Panc1 (cell line): ENCODE measurements at regions not wholly inside any gene's neighbourhood (a gene's known extent, or its start where the extent isn't known, plus 50 kb on each side); places are given as distances from the start of the nearest gene placed in this dataset.

Experiments
- ATAC-seq: fragments of 200-7000 bp; cut with Tn5 transposase; 2 replicates; pipeline ENCODE4 v1.9.1; 2020; ENCODE audit warnings: mild to moderate bottlenecking, moderate library complexity
- BruUV-seq: library from RNA; stranded (reverse); fragments of 400-500 nt; replicated peaks from 2 replicates; lab custom pipeline; 2021; lab: Mats Ljungman, UMichigan
- CTCF ChIA-PET: fragments of 300-600 bp; sonication (Branson Sonifier 250); formaldehyde crosslinking; loops from one replicate; lab custom pipeline; 2022; ENCODE audit warnings: antibody characterized with exemption; lab: Charles Lee
- POLR2A ChIA-PET: fragments of 300-600 bp; sonication (Branson Sonifier 250); formaldehyde crosslinking; loops from one replicate; lab custom pipeline; 2022; ENCODE audit warnings: antibody characterized with exemption; lab: Charles Lee
- DNase-seq: peaks from one replicate; pipeline ENCODE4 v3.0.0-alpha.2; 2010; ENCODE audit warnings: low read depth, low spot score
- H3K27ac ChIP-seq: 2 replicates; pipeline ENCODE4 v1.5.1; 2011; ENCODE audit warnings: mild to moderate bottlenecking, low read length, inconsistent platforms
- H3K27me3 ChIP-seq: fragments of 200-500 bp; sonication (Bioruptor generic); 2 replicates; pipeline ENCODE4 v1.6.0; 2014; ENCODE audit warnings: low read length, inconsistent platforms; ENCODE audit not compliant: control insufficient read depth, insufficient read depth
- H3K36me3 ChIP-seq: fragments of 200-500 bp; sonication (Bioruptor generic); 2 replicates; pipeline ENCODE4 v1.5.1; 2014; ENCODE audit warnings: inconsistent platforms, mild to moderate bottlenecking, low read length, moderate library complexity; ENCODE audit not compliant: control insufficient read depth, insufficient read depth
- H3K4me1 ChIP-seq: 2 replicates; pipeline ENCODE4 v1.5.1; 2011; ENCODE audit warnings: inconsistent platforms, mild to moderate bottlenecking, low read length, moderate library complexity; ENCODE audit not compliant: control insufficient read depth, insufficient read depth
- H3K4me3 ChIP-seq, 2 experiments: 2 replicates each; pipeline ENCODE4 v1.5.1; 2011 to 2012; ENCODE audit warnings: low read depth in 2 of 2, low read length in 2 of 2, mild to moderate bottlenecking in 2 of 2, inconsistent platforms in 1 of 2, moderate library complexity in 1 of 2
- H3K9me3 ChIP-seq: fragments of 200-500 bp; sonication (Bioruptor generic); 2 replicates; pipeline ENCODE4 v1.5.1; 2014; ENCODE audit warnings: low read depth, mild to moderate bottlenecking, inconsistent platforms, low read length, moderate library complexity; ENCODE audit not compliant: control insufficient read depth, insufficient read depth
- CTCF ChIP-seq: fragments of 450-650 bp; IDR thresholded peaks from 2 replicates; pipeline ENCODE4 v1.5.1; 2017; ENCODE audit warnings: mild to moderate bottlenecking
- POLR2AphosphoS5 ChIP-seq: IDR thresholded peaks from 2 replicates; pipeline ENCODE4 v1.6.1; 2012; ENCODE audit warnings: mild to moderate bottlenecking, low read depth, low read length, moderate library complexity
- REST ChIP-seq, 2 experiments: IDR thresholded peaks; 2 replicates each; pipeline ENCODE4 v1.6.1; 2011 to 2012; ENCODE audit warnings: low read depth in 2 of 2, control low read depth in 1 of 2, low read length in 1 of 2, mild to moderate bottlenecking in 1 of 2, moderate library complexity in 1 of 2; ENCODE audit not compliant: insufficient read depth in 1 of 2
- SIN3A ChIP-seq: IDR thresholded peaks from 2 replicates; pipeline ENCODE4 v1.6.1; 2012; ENCODE audit warnings: low read depth, mild to moderate bottlenecking, low read length, moderate library complexity, borderline replicate concordance; ENCODE audit not compliant: insufficient read depth
- TCF7L2 ChIP-seq: IDR thresholded peaks from 2 replicates; pipeline ENCODE4 v1.6.1; 2011; ENCODE audit warnings: mild to moderate bottlenecking, low read depth, low read length, inconsistent platforms
- in situ Hi-C: cut with HindIII; loops from 2 replicates; pipeline ENCODE4 v1.10.0; 2016; ENCODE audit warnings: low sequenced_read_pairs, low pct_unique_long_range_greater_than_20kb
- intact Hi-C: fragments of 100-400 bp; cut with micrococcal nuclease; formaldehyde crosslinking; loops from one replicate; pipeline ENCODE4 v1.10.0; 2022; ENCODE audit not compliant: unreplicated experiment

DNA sequence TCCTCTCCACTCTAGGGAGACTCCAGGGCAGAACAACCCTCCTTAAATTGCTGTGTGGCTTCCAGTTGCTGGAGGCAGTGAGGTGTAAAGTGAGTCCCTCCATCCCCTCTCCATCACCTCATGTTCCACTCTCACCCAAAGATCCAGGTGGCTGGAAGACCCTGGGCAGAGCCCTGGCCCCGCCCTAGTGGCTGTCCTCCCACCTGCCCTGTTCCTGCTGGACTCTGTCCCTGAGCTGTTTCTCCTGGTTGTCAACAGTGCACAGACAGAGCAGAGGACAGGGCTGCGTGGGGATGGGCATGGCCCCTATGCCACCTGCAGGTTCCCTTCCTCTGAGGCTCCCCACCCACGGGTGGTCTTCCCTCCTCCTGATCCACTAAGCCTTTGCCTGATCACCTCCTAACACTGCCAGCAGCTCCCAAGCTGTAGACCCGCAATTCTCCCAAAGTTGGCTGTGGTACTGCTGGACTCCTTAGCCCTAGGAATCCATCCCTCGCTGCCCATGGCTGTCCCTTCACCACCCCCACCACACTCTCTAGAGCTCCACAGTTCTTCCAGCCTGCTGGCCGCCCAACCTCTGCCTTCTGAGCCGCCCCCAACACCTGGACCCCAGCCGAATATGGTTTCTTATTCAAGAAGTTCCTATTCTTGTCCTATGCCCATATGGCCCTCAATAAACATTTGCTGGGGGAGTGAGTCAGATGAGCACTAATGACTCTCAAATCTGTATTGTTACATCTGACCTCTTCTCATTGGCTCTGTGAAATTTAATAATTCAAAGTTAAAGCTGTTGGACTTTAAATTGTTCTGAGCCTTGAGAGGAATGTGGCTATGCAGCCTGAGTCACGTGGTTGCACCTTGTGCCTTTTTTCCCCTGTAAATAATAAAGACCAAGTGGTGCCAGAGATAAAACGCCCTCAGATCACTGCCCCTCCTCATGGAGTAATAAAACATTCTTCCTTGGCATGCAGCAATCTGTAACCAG, 260.0 kb upstream of the HS6ST1 start:
- no peak for TF ChIP-seq CTCF
- TF ChIP-seq TCF7L2 = no peak
- TF ChIP-seq POLR2AphosphoS5 = no peak
- no peak for TF ChIP-seq SIN3A
- no peak for TF ChIP-seq REST (IDR thresholded peaks at IDR 0.05; ENCODE audit: insufficient read depth in 1 of 2, low read depth in 2 of 2, low read length in 1 of 2)
- ATAC-seq (no peak), DNase-seq (no peak)
- H3K9me3 ChIP-seq = no peaks in the 10 kb centered on the region
- in situ Hi-C loops (no loop called here), intact Hi-C loops (no loop called here)
- H3K27ac ChIP-seq = no peak overlapping the region
- BruUV-seq = no TSS peak
- ChIA-PET CTCF (interaction anchor here (0.5 to 0.7 kb wide), 2 partner anchors 158 to 176 kb away, joined by 3 read pairs; no protein-coding TSS in a partner anchor), POLR2A (no interaction called here)
- no peak overlapping the region for H3K4me3 ChIP-seq
- H3K4me1 ChIP-seq = no peaks in the 10 kb centered on the region
- no peaks in the 10 kb centered on the region for H3K36me3 ChIP-seq
- H3K27me3 ChIP-seq = peaks cover 3% of the 10 kb centered on the region

DNA sequence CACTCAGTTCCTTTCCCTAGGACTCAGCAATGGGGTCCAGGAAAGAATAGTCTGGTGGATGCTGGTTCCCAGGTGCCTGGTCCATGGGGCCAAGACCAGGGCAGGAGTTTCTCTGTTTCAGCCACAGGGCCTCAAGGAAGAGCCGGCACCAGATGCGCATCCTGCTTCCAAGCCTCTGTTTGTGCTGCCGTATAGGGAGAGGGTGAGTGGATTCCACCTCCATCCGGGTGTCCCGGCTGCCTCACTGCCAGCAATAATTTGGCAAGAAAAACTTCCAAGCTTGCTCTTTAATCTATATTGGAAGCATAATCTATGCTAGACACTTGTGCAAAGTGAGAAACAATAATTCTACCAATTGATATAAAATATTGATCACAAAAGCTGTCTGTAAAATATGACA, 261.2 kb upstream of the HS6ST1 start:
- ATAC-seq (no peak), DNase-seq (no peak)
- BruUV-seq = no TSS peak
- no peaks in the 10 kb centered on the region for H3K36me3 ChIP-seq
- TF ChIP-seq CTCF = no peak
- TF ChIP-seq POLR2AphosphoS5 = no peak
- no peak for TF ChIP-seq SIN3A
- no peak for TF ChIP-seq TCF7L2
- no peak for TF ChIP-seq REST (IDR thresholded peaks at IDR 0.05; ENCODE audit: insufficient read depth in 1 of 2, low read depth in 2 of 2, low read length in 1 of 2)
- CTCF ChIA-PET = interaction anchor here (0.7 kb wide), 1 partner anchor 157 kb away, joined by 3 read pairs; no protein-coding TSS in a partner anchor
- intact Hi-C loops (no loop called here), in situ Hi-C loops (no loop called here)
- H3K27me3 ChIP-seq = peaks cover 2% of the 10 kb centered on the region
- H3K4me1 ChIP-seq = no peaks in the 10 kb centered on the region
- no peak overlapping the region for H3K27ac ChIP-seq
- no peak overlapping the region for H3K4me3 ChIP-seq
- POLR2A ChIA-PET = no interaction called here
- peaks cover 6% of the 10 kb centered on the region; the same call in 1 of the 2 replicates for H3K9me3 ChIP-seq
